Brain microvascular endothelial cell (primary cell): ENCODE measurements at regions not wholly inside any gene's neighbourhood (a gene's known extent, or its start where the extent isn't known, plus 50 kb on each side); places are given as distances from the start of the nearest gene placed in this dataset.

Experiments used
- DNase-seq: peaks from one replicate; pipeline ENCODE4 v3.0.0-alpha.2; 2020
- H3K27ac ChIP-seq: fragments of 250-450 bp; sonication (Bioruptor Pico); 2 replicates; pipeline ENCODE4 v1.5.1; 2020; ENCODE audit warnings: mild to moderate bottlenecking, moderate library complexity
- H3K27me3 ChIP-seq: fragments of 250-450 bp; sonication (Bioruptor Pico); replicated peaks from 2 replicates; pipeline ENCODE4 v1.5.1; 2020; ENCODE audit warnings: mild to moderate bottlenecking
- H3K36me3 ChIP-seq: fragments of 250-450 bp; sonication (Bioruptor Pico); replicated peaks from 2 replicates; pipeline ENCODE4 v1.5.1; 2020; ENCODE audit warnings: mild to moderate bottlenecking
- H3K4me3 ChIP-seq: 2 replicates; pipeline ENCODE4 v1.5.1; 2011; ENCODE audit warnings: low read depth, mild to moderate bottlenecking, control low read depth, low read length, moderate library complexity
- CTCF ChIP-seq: IDR thresholded peaks from 2 replicates; pipeline ENCODE4 v1.5.1; 2011; ENCODE audit warnings: low read depth, mild to moderate bottlenecking, moderate library complexity, low read length, control low read depth, inconsistent platforms; ENCODE audit errors: missing control alignments
- in situ Hi-C: cut with HindIII; loops from 2 replicates; pipeline ENCODE4 v1.10.0; 2017; ENCODE audit warnings: low sequenced_read_pairs, low pct_ligation_motif_present

GRCh38 chr13:53220038-53220437 is 191.4 kb downstream of the OLFM4 start:
- H3K4me3 ChIP-seq = no peak overlapping the region
- H3K36me3 ChIP-seq = no peaks in the 10 kb centered on the region
- TF ChIP-seq CTCF = no peak
- H3K27ac ChIP-seq = no peak overlapping the region
- in situ Hi-C loops = no loop called here
- no peak for DNase-seq
- H3K27me3 ChIP-seq = no peaks in the 10 kb centered on the region

GRCh38 chr13:53237696-53238095 is 209.1 kb downstream of the OLFM4 start:
- Histone ChIP-seq H3K27ac (no peak overlapping the region), H3K36me3 (no peaks in the 10 kb centered on the region), H3K4me3 (no peak overlapping the region), H3K27me3 (no peaks in the 10 kb centered on the region)
- no peak for TF ChIP-seq CTCF
- no peak for DNase-seq
- in situ Hi-C loops = no loop called here

- Histone ChIP-seq H3K4me3 (no peak overlapping the region), H3K36me3 (no peaks in the 10 kb centered on the region), H3K27me3 (no peaks in the 10 kb centered on the region), H3K27ac (no peak overlapping the region)
- no peak for DNase-seq
- TF ChIP-seq CTCF = no peak
- in situ Hi-C loops = no loop called here
These were observed 209.6 kb downstream of the OLFM4 start for GRCh38 chr13:53238261-53238660.

- DNase-seq = no peak
- Histone ChIP-seq H3K27ac (no peak overlapping the region), H3K36me3 (no peaks in the 10 kb centered on the region), H3K4me3 (no peak overlapping the region), H3K27me3 (no peaks in the 10 kb centered on the region)
- in situ Hi-C loops = no loop called here
- no peak for TF ChIP-seq CTCF
These were observed 211.9 kb downstream of the OLFM4 start for GRCh38 chr13:53240401-53241025.

- TF ChIP-seq CTCF = no peak
- DNase-seq = no peak
- no peaks in the 10 kb centered on the region for H3K36me3 ChIP-seq
- no peak overlapping the region for H3K4me3 ChIP-seq
- H3K27ac ChIP-seq = no peak overlapping the region
- no peaks in the 10 kb centered on the region for H3K27me3 ChIP-seq
- in situ Hi-C loops = no loop called here
These were observed 213.3 kb downstream of the OLFM4 start for GRCh38 chr13:53241891-53242348.

GRCh38 chr13:53249236-53249635 is 220.6 kb downstream of the OLFM4 start:
- TF ChIP-seq CTCF = no peak
- no peak for DNase-seq
- Histone ChIP-seq H3K4me3 (no peak overlapping the region), H3K36me3 (no peaks in the 10 kb centered on the region), H3K27me3 (no peaks in the 10 kb centered on the region), H3K27ac (no peak overlapping the region)
- in situ Hi-C loops = no loop called here
